H9 (cell line): ENCODE measurements at regions not wholly inside any gene's neighbourhood (a gene's known extent, or its start where the extent isn't known, plus 50 kb on each side); places are given as distances from the start of the nearest gene placed in this dataset.

Source experiments
- DNase-seq: peaks from one replicate; pipeline ENCODE4 v3.0.0-alpha.2; 2017
- H2AFZ ChIP-seq: one replicate; pipeline ENCODE4 v1.6.1; 2013; ENCODE audit warnings: mild to moderate bottlenecking, low read length, control low read depth, moderate library complexity
- H2AK5ac ChIP-seq: 2 replicates; pipeline ENCODE4 v1.6.1; 2013; ENCODE audit warnings: low read length, control low read depth, mixed read lengths; ENCODE audit not compliant: insufficient read length
- H2BK120ac ChIP-seq: one replicate; pipeline ENCODE4 v1.6.1; 2013; ENCODE audit warnings: low read depth, mild to moderate bottlenecking, low read length, control low read depth, inconsistent platforms; ENCODE audit not compliant: poor library complexity, severe bottlenecking
- H2BK12ac ChIP-seq: 2 replicates; pipeline ENCODE4 v1.6.1; 2013; ENCODE audit warnings: low read length, control low read depth, mixed read lengths, low read depth; ENCODE audit not compliant: insufficient read length
- H2BK15ac ChIP-seq: 2 replicates; pipeline ENCODE4 v1.6.1; 2013; ENCODE audit warnings: low read depth, low read length, control low read depth
- H2BK20ac ChIP-seq: one replicate; pipeline ENCODE4 v1.6.1; 2013; ENCODE audit warnings: low read depth, mild to moderate bottlenecking, low read length, control low read depth, inconsistent platforms; ENCODE audit not compliant: poor library complexity, severe bottlenecking
- H2BK5ac ChIP-seq: 2 replicates; pipeline ENCODE4 v1.6.1; 2013; ENCODE audit warnings: low read length, control low read depth, mixed read lengths; ENCODE audit not compliant: insufficient read length
- H3K14ac ChIP-seq: 2 replicates; pipeline ENCODE4 v1.6.1; 2013; ENCODE audit warnings: low read length, control low read depth; ENCODE audit not compliant: insufficient read depth
- H3K18ac ChIP-seq: 2 replicates; pipeline ENCODE4 v1.6.1; 2013; ENCODE audit warnings: low read depth, mild to moderate bottlenecking, mixed read lengths, low read length, control low read depth; ENCODE audit not compliant: insufficient read length
- H3K23ac ChIP-seq: 2 replicates; pipeline ENCODE4 v1.6.1; 2013; ENCODE audit warnings: low read length, control low read depth, mixed read lengths, low read depth; ENCODE audit not compliant: insufficient read length
- H3K23me2 ChIP-seq: 2 replicates; pipeline ENCODE4 v1.6.1; 2013; ENCODE audit warnings: low read depth, mild to moderate bottlenecking, mixed read lengths, low read length, control low read depth; ENCODE audit not compliant: insufficient read length, poor library complexity, severe bottlenecking
- H3K27ac ChIP-seq: 2 replicates; pipeline ENCODE4 v1.5.1; 2013; ENCODE audit warnings: low read length, control low read depth, mixed read lengths, low read depth; ENCODE audit not compliant: insufficient read length
- H3K27me3 ChIP-seq: 2 replicates; pipeline ENCODE4 v1.6.1; 2013; ENCODE audit warnings: low read length, control low read depth, inconsistent platforms; ENCODE audit not compliant: insufficient read depth
- H3K4ac ChIP-seq: 2 replicates; pipeline ENCODE4 v1.6.1; 2013; ENCODE audit warnings: low read depth, mild to moderate bottlenecking, control low read depth, inconsistent platforms, low read length, moderate library complexity
- H3K4me1 ChIP-seq: 2 replicates; pipeline ENCODE4 v1.6.1; 2013; ENCODE audit warnings: low read length, control low read depth, inconsistent platforms; ENCODE audit not compliant: insufficient read depth
- H3K4me2 ChIP-seq: 2 replicates; pipeline ENCODE4 v1.6.1; 2013; ENCODE audit warnings: low read length, control low read depth, mixed read lengths; ENCODE audit not compliant: insufficient read length, insufficient read depth
- H3K56ac ChIP-seq: 2 replicates; pipeline ENCODE4 v1.6.1; 2013; ENCODE audit warnings: low read depth, mild to moderate bottlenecking, mixed read lengths, low read length, control low read depth; ENCODE audit not compliant: insufficient read length
- H3K79me1 ChIP-seq: 2 replicates; pipeline ENCODE4 v1.6.1; 2013; ENCODE audit warnings: low read depth, mild to moderate bottlenecking, moderate library complexity, low read length, control low read depth, inconsistent platforms; ENCODE audit not compliant: insufficient read depth, poor library complexity, severe bottlenecking
- H3K79me2 ChIP-seq: 2 replicates; pipeline ENCODE4 v1.6.1; 2013; ENCODE audit warnings: low read length, control low read depth, inconsistent platforms; ENCODE audit not compliant: insufficient read depth
- H3K9ac ChIP-seq: 2 replicates; pipeline ENCODE4 v1.6.1; 2013; ENCODE audit warnings: low read length, control low read depth, mixed read lengths; ENCODE audit not compliant: insufficient read length; ENCODE audit errors: extremely low read depth
- H3K9me3 ChIP-seq: one replicate; pipeline ENCODE4 v1.6.1; 2013; ENCODE audit warnings: low read depth, low read length, inconsistent platforms; ENCODE audit not compliant: control insufficient read depth
- H3T11ph ChIP-seq: one replicate; pipeline ENCODE4 v1.6.1; 2013; ENCODE audit warnings: mild to moderate bottlenecking, low read length, control low read depth, inconsistent platforms
- H4K20me1 ChIP-seq: one replicate; pipeline ENCODE4 v1.6.1; 2013; ENCODE audit not compliant: control insufficient read depth, insufficient read length, insufficient read depth
- H4K5ac ChIP-seq: 2 replicates; pipeline ENCODE4 v1.6.1; 2013; ENCODE audit warnings: low read depth, mild to moderate bottlenecking, mixed read lengths, low read length, control low read depth; ENCODE audit not compliant: insufficient read length
- H4K8ac ChIP-seq: replicated peaks from 2 replicates; pipeline ENCODE4 v1.6.1; 2013; ENCODE audit warnings: low read length, control low read depth, mixed read lengths, low read depth; ENCODE audit not compliant: insufficient read length
- H4K91ac ChIP-seq: 2 replicates; pipeline ENCODE4 v1.6.1; 2013; ENCODE audit warnings: low read depth, mild to moderate bottlenecking, moderate library complexity, mixed read lengths, low read length, control low read depth; ENCODE audit not compliant: insufficient read length
- H3K27ac Mint-ChIP-seq, 3 experiments: 2 replicates in 2 of 3; 3 replicates in 1 of 3; pipeline ENCODE4 v1.8.0; 2020 to 2021; ENCODE audit warnings: mixed read lengths in 3 of 3, mild to moderate bottlenecking in 1 of 3, moderate library complexity in 1 of 3
- H3K27me3 Mint-ChIP-seq: 2 replicates; pipeline ENCODE4 v1.8.0; 2021; ENCODE audit warnings: low read depth, mild to moderate bottlenecking, moderate library complexity, mixed read lengths
- H3K36me3 Mint-ChIP-seq, 3 experiments: 2 replicates in 2 of 3; 3 replicates in 1 of 3; pipeline ENCODE4 v1.8.0; 2020 to 2021; ENCODE audit warnings: low read depth in 3 of 3, mixed read lengths in 3 of 3; ENCODE audit not compliant: insufficient read depth in 1 of 3
- H3K4me1 Mint-ChIP-seq, 2 experiments: 2 replicates each; pipeline ENCODE4 v1.8.0; 2020; ENCODE audit warnings: mixed read lengths in 2 of 2
- H3K4me3 Mint-ChIP-seq, 2 experiments: 2 replicates in 1 of 2; 3 replicates in 1 of 2; pipeline ENCODE4 v1.8.0; 2020 to 2021; ENCODE audit warnings: mild to moderate bottlenecking in 2 of 2, mixed read lengths in 2 of 2, moderate library complexity in 1 of 2
- H3K9me3 Mint-ChIP-seq, 2 experiments: 2 replicates in 1 of 2; 3 replicates in 1 of 2; pipeline ENCODE4 v1.8.0; 2020; ENCODE audit warnings: mild to moderate bottlenecking in 2 of 2, mixed read lengths in 2 of 2, moderate library complexity in 1 of 2
- TF ChIP-seq, protein P1 (sequence below): fragments of 200-600 bp; sonication (generic); conservative IDR thresholded peaks from 3 replicates; pipeline ENCODE4 v1.8.0; 2021; ENCODE audit warnings: antibody characterized with exemption, mild to moderate bottlenecking

- no peaks in the 10 kb centered on the region for H3K36me3 Mint-ChIP-seq
- no peak overlapping the region for H3K23ac ChIP-seq
- no peak overlapping the region for H3K4me3 Mint-ChIP-seq
Measured at GRCh38 chr17:37823996-37824395, 79.1 kb upstream of the HNF1B start.

More at GRCh38 chr17:37823996-37824395, 79.1 kb upstream of the HNF1B start:
- Histone ChIP-seq H4K20me1 (no peaks in the 10 kb centered on the region), H3K27ac (no peak overlapping the region), H3K79me1 (no peaks in the 10 kb centered on the region), H2AFZ (no peak overlapping the region), H3K23me2 (no peaks in the 10 kb centered on the region), H3K14ac (no peak overlapping the region), H3K4me1 (no peaks in the 10 kb centered on the region), H3K4me2 (no peak overlapping the region), H3K27me3 (no peaks in the 10 kb centered on the region), H2AK5ac (no peak overlapping the region), H2BK15ac (no peak overlapping the region), H3K9me3 (no peaks in the 10 kb centered on the region), H3K56ac (no peak overlapping the region), H3K79me2 (no peaks in the 10 kb centered on the region), H2BK20ac (no peak overlapping the region), H2BK12ac (no peak overlapping the region), H3K9ac (no peak overlapping the region), H2BK5ac (no peak overlapping the region), H4K8ac (no peak overlapping the region), H3T11ph (no peak overlapping the region), H4K5ac (no peak overlapping the region), H4K91ac (no peak overlapping the region), H2BK120ac (no peak overlapping the region), H3K4ac (no peak overlapping the region), H3K18ac (no peak overlapping the region)
- H3K9me3 Mint-ChIP-seq = no peaks in the 10 kb centered on the region
- TF ChIP-seq, protein P1, sequence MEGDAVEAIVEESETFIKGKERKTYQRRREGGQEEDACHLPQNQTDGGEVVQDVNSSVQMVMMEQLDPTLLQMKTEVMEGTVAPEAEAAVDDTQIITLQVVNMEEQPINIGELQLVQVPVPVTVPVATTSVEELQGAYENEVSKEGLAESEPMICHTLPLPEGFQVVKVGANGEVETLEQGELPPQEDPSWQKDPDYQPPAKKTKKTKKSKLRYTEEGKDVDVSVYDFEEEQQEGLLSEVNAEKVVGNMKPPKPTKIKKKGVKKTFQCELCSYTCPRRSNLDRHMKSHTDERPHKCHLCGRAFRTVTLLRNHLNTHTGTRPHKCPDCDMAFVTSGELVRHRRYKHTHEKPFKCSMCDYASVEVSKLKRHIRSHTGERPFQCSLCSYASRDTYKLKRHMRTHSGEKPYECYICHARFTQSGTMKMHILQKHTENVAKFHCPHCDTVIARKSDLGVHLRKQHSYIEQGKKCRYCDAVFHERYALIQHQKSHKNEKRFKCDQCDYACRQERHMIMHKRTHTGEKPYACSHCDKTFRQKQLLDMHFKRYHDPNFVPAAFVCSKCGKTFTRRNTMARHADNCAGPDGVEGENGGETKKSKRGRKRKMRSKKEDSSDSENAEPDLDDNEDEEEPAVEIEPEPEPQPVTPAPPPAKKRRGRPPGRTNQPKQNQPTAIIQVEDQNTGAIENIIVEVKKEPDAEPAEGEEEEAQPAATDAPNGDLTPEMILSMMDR = no peak
- peaks cover 16 to 18% of the 10 kb centered on the region in 2 experiments for H3K4me1 Mint-ChIP-seq
- H3K27ac Mint-ChIP-seq = no peak overlapping the region
- DNase-seq = no peak
- H3K27me3 Mint-ChIP-seq = no peaks in the 10 kb centered on the region; the same call in 1 of the 2 replicates
